ENCODE measurements at regions not wholly inside any gene's neighbourhood (a gene's known extent, or its start where the extent isn't known, plus 50 kb on each side); places are given as distances from the start of the nearest gene placed in this dataset.

DNA sequence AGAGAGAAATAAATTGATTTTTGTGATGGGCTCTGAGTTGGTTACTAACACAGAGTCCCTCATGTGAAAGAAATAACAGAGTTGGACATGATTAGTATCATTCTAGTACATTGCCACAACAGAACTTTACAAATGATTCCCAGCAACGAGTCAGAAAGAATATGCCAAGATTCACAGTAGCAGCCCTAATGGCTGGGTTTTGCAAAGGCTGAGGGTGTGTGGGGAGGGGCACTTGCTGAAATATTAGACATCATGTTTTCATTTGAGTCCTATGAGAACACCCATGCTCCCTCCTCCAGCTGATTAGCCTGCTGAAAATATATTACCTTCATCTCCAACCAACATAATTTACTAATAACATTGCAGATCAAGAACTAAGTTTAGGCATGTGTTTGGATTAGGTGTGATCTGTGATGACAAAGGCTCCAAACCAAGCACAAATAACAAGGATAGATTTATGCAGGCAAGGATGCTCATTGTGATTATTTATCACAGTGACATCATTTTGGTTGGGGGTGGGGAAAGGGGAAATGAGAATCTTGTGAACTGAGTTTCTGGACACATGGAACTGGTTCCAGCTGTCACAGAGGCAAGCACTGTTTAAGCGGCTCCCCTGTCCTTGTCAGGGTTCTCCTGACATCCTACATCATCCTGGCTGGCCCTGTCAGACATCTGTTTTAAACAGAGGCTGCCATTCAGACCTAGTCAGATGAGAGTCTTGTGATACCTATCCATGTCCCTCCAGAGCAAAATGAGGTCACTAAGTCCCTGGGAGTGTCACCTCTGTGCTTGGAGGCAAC, 205.8 kb upstream of the NCKAP5 start:
- H3K4me3 ChIP-seq (replicated peaks; ENCODE audit: low read depth, low read length) = no peak overlapping the region
- DNase-seq (ENCODE audit: low read depth) = no peak
- TF ChIP-seq, protein P1, sequence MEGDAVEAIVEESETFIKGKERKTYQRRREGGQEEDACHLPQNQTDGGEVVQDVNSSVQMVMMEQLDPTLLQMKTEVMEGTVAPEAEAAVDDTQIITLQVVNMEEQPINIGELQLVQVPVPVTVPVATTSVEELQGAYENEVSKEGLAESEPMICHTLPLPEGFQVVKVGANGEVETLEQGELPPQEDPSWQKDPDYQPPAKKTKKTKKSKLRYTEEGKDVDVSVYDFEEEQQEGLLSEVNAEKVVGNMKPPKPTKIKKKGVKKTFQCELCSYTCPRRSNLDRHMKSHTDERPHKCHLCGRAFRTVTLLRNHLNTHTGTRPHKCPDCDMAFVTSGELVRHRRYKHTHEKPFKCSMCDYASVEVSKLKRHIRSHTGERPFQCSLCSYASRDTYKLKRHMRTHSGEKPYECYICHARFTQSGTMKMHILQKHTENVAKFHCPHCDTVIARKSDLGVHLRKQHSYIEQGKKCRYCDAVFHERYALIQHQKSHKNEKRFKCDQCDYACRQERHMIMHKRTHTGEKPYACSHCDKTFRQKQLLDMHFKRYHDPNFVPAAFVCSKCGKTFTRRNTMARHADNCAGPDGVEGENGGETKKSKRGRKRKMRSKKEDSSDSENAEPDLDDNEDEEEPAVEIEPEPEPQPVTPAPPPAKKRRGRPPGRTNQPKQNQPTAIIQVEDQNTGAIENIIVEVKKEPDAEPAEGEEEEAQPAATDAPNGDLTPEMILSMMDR (IDR thresholded peaks at IDR 0.05; ENCODE audit: low read length, missing control alignments) = no peak

DNA sequence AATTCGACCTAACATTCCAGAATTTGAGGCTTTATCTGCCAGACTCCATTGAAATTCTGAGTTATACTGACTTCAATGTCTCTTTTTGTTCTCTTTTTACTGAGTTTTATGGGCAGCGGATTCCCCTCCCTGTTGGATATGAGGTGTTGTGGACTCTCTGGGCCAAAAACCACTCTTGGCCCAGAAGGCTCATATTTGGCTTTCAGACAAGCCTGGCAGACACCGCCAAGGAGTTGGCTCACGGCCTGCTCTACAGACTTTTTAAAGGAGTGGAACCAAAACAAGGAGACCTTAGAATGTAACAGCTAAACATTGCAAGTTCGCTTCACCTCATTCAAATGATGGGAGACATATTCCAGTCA, 206.4 kb upstream of the NCKAP5 start:
- TF ChIP-seq, protein P1 (IDR thresholded peaks at IDR 0.05; ENCODE audit: low read length, missing control alignments) = no peak
- peak; percentile 24 for DNase-seq (ENCODE audit: low read depth)
- H3K4me3 ChIP-seq (replicated peaks; ENCODE audit: low read depth, low read length) = no peak overlapping the region

DNA sequence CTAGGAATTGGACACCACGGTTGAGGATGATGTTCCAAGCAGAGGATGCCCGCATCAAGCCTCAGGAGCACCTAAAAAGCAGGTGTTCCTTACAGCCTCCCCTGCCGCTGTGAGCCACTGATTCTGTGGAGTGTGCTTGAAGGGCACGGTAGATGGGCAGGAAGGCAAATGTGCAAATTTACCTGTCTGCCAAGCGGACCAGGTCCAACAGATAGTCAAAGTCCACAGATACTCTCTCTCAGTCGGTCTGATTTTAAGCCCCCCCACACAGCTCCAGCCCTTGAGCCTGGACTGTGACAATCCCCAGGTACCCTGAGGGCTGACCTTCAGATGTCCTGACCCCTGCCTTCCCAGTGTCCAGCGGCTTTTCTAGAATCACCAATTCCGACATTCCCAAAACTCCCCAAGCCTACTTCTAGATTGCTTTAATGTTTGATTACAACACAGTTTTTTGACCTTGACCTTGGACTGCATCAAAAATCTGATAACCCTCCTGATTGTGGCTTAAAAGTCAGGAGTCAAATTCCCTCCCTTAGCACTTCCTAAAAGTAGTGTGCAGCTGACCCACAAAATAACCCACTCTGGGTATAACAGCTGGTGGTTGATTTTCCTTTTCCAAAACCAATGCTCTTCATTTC, 208.8 kb upstream of the NCKAP5 start:
- no peak for DNase-seq (ENCODE audit: low read depth)
- no peak overlapping the region for H3K4me3 ChIP-seq (replicated peaks; ENCODE audit: low read depth, low read length)
- TF ChIP-seq, protein P1 (IDR thresholded peaks at IDR 0.05; ENCODE audit: low read length, missing control alignments) = no peak

DNA sequence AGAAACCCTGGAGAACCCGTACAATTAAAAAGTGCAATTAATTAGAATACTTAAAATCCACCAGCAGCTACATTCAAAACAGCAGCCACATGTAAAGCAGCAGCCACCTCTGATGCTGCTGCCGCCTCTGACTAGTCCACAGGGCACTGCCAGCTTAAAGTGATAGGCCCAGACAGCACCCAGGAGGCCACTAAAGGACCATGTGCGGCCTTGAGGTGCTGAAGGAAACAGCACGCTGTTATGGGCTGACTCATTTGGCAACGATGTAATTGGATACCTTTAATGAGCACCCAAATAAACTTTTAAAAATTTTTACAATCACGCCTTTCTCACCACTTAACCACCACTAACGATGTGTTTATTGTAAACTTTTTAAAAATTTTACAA, 209.3 kb upstream of the NCKAP5 start:
- H3K4me3 ChIP-seq (replicated peaks; ENCODE audit: low read depth, low read length) = no peak overlapping the region
- DNase-seq (ENCODE audit: low read depth) = no peak
- TF ChIP-seq, protein P1 (IDR thresholded peaks at IDR 0.05; ENCODE audit: low read length, missing control alignments) = no peak

DNA sequence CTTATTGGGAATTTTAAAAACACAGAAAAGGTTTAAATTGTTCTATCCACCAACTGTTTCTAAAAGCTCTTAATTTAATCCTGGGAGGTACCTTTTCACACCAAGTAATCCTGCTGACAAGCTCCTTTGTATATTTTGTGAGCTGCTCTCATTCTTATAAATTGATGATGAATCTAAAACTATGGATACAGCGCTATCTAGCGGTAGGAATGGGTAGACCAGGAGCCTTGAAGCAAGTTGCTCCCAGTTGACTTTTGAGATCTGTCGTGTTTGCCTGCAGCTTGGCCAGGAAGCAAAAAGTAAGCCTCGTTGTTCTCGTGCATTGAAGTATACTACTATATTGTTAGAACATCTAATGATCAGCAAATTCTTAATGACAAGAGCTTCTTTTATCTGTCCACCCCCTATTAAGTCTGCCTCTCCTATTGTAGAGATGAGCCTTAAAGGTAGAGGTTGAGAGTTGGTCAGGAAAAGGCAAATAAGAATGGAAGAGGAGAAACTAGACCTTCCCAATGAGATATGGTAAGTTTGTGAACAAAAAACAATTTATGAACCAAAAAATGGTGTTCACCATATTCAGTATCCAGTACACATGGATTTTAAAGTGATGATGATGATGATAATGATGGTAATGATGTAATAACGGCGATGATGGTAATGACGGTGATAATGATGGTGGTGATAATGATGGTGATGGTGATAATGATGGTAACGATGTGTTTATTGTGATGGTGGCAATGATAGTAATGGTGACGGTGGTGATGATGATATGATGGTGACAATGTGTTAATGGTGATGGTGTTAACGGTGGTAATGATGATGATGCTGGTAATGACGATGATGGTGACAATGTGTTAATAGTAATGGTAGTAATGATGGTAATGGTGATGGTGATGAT, 212.1 kb upstream of the NCKAP5 start:
- TF ChIP-seq, protein P1 (IDR thresholded peaks at IDR 0.05; ENCODE audit: low read length, missing control alignments) = peak; percentile 88
- H3K4me3 ChIP-seq (replicated peaks; ENCODE audit: low read depth, low read length) = no peak overlapping the region
- peak; percentile 87 for DNase-seq (ENCODE audit: low read depth)

DNA sequence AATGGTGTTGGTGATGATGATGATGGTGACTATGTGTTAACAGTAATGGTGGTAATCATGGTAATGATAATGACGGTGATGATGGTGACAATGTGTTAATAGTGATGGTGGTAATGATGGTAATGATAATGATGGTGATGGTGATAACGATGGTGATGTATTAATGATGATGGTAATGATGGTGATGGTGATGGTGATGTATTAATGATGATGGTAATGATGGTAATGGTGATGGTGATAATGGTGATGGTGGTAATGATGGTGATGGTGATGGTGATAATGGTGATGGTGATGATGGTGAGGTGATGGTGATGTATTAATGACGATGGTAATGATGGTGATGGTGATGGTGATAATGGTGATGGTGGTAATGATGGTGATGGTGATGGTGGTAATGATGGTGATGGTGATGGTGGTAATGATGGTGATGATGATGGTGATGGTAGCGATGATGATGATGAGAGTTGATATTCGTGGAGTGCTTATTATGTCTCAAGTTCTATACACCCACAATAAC, 212.8 kb upstream of the NCKAP5 start:
- no peak overlapping the region for H3K4me3 ChIP-seq (replicated peaks; ENCODE audit: low read depth, low read length)

More for the DNA sequence above, 212.8 kb upstream of the NCKAP5 start:
- no peak for DNase-seq (ENCODE audit: low read depth)
- TF ChIP-seq, protein P1 (IDR thresholded peaks at IDR 0.05; ENCODE audit: low read length, missing control alignments) = no peak
